ENCODE measurements at regions not wholly inside any gene's neighbourhood (a gene's known extent, or its start where the extent isn't known, plus 50 kb on each side); places are given as distances from the start of the nearest gene placed in this dataset.

- no peak for DNase-seq (ENCODE audit: low read depth)
Measured at GRCh38 chr1:117260761-117261423, 50.2 kb upstream of the VTCN1 start.

Data from M059J (cell line).